ENCODE measurements at regions not wholly inside any gene's neighbourhood (a gene's known extent, or its start where the extent isn't known, plus 50 kb on each side); places are given as distances from the start of the nearest gene placed in this dataset.

GRCh38 chrX:103437147-103437873 lies 61.0 kb downstream of the BEX3 start:
- H3K9ac ChIP-seq (ENCODE audit: control insufficient read depth, extremely low read depth, insufficient read depth, low read length): no peak overlapping the region
- FAIRE-seq: no peak
- no peaks in the 10 kb centered on the region for H3K36me3 ChIP-seq (ENCODE audit: control insufficient read depth in 2 of 2, extremely low read depth in 1 of 2, insufficient read depth in 2 of 2, low read length in 2 of 2)
- H3K79me2 ChIP-seq (ENCODE audit: control insufficient read depth, insufficient read depth, low read length): no peaks in the 10 kb centered on the region
- no peak overlapping the region for H3K4me3 ChIP-seq (ENCODE audit: control insufficient read depth in 2 of 3, extremely low read depth in 1 of 3, insufficient read depth in 2 of 3, low read depth in 1 of 3, low read length in 3 of 3)
- H3K27ac ChIP-seq (ENCODE audit: control insufficient read depth, insufficient read depth, low read length): no peak overlapping the region
- dilution Hi-C loops (cut with MboI; ENCODE audit: extremely low pct_ligation_motif_present, low sequenced_read_pairs): no loop called here
- DNase-seq (ENCODE audit: low read depth, low spot score): no peak
- H3K4me1 ChIP-seq (ENCODE audit: control insufficient read depth, extremely low read depth, insufficient read depth, low read length): peaks cover 8% of the 10 kb centered on the region
- H3K9me1 ChIP-seq (ENCODE audit: control insufficient read depth, extremely low read depth, insufficient read depth, low read length): no peaks in the 10 kb centered on the region
- H2AFZ ChIP-seq (ENCODE audit: control insufficient read depth, low read length): no peak overlapping the region
- no peaks in the 10 kb centered on the region for H4K20me1 ChIP-seq (ENCODE audit: control insufficient read depth, extremely low read depth, insufficient read depth, low read length)
- no peak overlapping the region for H3K4me2 ChIP-seq (ENCODE audit: control insufficient read depth, extremely low read depth, insufficient read depth, low read depth, low read length)
- no peaks in the 10 kb centered on the region for H3K9me3 ChIP-seq (ENCODE audit: control insufficient read depth, low read depth, low read length)
- TF ChIP-seq EZH2 (IDR thresholded peaks at IDR 0.05; ENCODE audit: low read length): no peak
- TF ChIP-seq CTCF (optimal IDR thresholded peaks at IDR 0.05 in 1 of 3, IDR thresholded peaks at IDR 0.05 in 1 of 3, conservative IDR thresholded peaks at IDR 0.05 in 1 of 3; ENCODE audit: extremely low read depth in 1 of 3, insufficient read depth in 2 of 3, low read length in 3 of 3): no peak
- H3K27me3 ChIP-seq (ENCODE audit: control insufficient read depth, extremely low read depth, insufficient read depth, low read length): no peaks in the 10 kb centered on the region

GRCh38 chrX:103439161-103439560 lies 62.8 kb downstream of the BEX3 start:
- no peaks in the 10 kb centered on the region for H3K9me1 ChIP-seq (ENCODE audit: control insufficient read depth, extremely low read depth, insufficient read depth, low read length)
- DNase-seq (ENCODE audit: low read depth, low spot score) (no peak), FAIRE-seq (no peak)
- H4K20me1 ChIP-seq (ENCODE audit: control insufficient read depth, extremely low read depth, insufficient read depth, low read length): no peaks in the 10 kb centered on the region
- no peaks in the 10 kb centered on the region for H3K79me2 ChIP-seq (ENCODE audit: control insufficient read depth, insufficient read depth, low read length)
- H3K9me3 ChIP-seq (ENCODE audit: control insufficient read depth, low read depth, low read length): no peaks in the 10 kb centered on the region
- H3K9ac ChIP-seq (ENCODE audit: control insufficient read depth, extremely low read depth, insufficient read depth, low read length): no peak overlapping the region
- H3K27me3 ChIP-seq (ENCODE audit: control insufficient read depth, extremely low read depth, insufficient read depth, low read length): no peaks in the 10 kb centered on the region
- dilution Hi-C loops (cut with MboI; ENCODE audit: extremely low pct_ligation_motif_present, low sequenced_read_pairs): no loop called here
- H3K4me3 ChIP-seq (ENCODE audit: control insufficient read depth in 2 of 3, extremely low read depth in 1 of 3, insufficient read depth in 2 of 3, low read depth in 1 of 3, low read length in 3 of 3): no peak overlapping the region
- H3K4me2 ChIP-seq (ENCODE audit: control insufficient read depth, extremely low read depth, insufficient read depth, low read depth, low read length): no peak overlapping the region
- no peaks in the 10 kb centered on the region for H3K36me3 ChIP-seq (ENCODE audit: control insufficient read depth in 2 of 2, extremely low read depth in 1 of 2, insufficient read depth in 2 of 2, low read length in 2 of 2)
- TF ChIP-seq CTCF (optimal IDR thresholded peaks at IDR 0.05 in 1 of 3, IDR thresholded peaks at IDR 0.05 in 1 of 3, conservative IDR thresholded peaks at IDR 0.05 in 1 of 3; ENCODE audit: extremely low read depth in 1 of 3, insufficient read depth in 2 of 3, low read length in 3 of 3): no peak
- no peak for TF ChIP-seq EZH2 (IDR thresholded peaks at IDR 0.05; ENCODE audit: low read length)
- no peak overlapping the region for H2AFZ ChIP-seq (ENCODE audit: control insufficient read depth, low read length)
- peaks cover 18% of the 10 kb centered on the region for H3K4me1 ChIP-seq (ENCODE audit: control insufficient read depth, extremely low read depth, insufficient read depth, low read length)
- no peak overlapping the region for H3K27ac ChIP-seq (ENCODE audit: control insufficient read depth, insufficient read depth, low read length)
